ENCODE measurements at regions not wholly inside any gene's neighbourhood (a gene's known extent, or its start where the extent isn't known, plus 50 kb on each side); places are given as distances from the start of the nearest gene placed in this dataset.

DNA sequence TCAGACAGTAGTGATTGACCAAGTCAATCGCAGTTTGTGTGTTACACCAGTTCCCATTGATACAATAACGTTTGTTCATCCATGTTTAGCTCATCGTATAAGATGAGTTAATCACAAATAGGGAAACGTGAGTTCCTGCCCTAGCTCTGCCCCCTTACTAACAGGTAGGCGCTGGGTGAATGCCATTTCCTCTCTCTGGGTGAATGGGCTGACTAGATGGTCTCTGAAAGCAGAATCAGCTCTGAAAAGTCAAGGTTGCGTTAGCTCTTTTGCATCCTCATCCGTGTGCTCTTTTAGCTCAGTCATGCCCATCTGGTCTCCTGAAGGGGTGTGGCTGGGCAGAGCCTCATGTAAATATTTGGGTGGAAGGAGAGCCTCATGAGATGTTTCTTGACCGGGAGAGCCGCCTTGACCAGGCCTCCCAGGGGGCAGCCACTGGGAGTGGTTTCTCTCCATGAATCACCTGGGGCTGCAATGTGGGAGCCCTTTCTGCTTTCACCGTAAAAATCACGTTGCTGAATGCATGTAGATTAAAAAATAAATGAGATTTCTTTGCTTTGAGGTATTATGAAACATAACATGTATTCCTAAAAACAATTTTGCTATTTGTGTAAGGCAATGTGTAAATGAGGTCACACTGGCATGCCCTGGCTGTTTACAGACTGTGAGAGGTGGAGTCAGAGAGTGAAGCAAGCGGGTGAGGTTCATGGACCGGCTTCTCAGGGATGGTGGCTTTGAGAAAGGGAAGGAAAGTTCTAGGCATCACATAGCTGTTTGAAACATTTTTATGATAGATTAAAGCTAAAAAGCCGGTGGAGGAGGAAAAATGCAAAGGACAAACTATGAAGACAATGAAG lies 108.4 kb upstream of the RASGRP1 start:
- DNase-seq (ENCODE audit: low spot score) = no peak

DNA sequence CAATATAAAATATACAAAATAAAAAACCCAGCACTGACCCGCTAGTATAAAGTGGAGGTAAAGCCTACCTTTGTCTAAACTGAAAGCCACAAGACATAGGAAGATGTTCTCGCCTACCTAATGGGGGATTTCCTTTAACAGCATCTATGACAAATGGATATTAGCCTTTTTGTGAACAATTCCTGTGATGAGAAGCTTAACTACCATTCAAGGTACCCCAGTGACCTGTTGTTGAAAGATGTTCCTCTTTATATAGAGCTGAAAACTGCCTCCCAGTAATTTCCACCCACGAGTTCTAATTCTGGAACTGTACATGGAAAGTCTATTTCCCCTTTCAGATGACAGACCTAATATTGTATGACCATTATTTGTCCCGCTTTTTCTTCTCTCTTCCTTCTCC lies 109.8 kb upstream of the RASGRP1 start:
- DNase-seq (ENCODE audit: low spot score) = no peak

DNA sequence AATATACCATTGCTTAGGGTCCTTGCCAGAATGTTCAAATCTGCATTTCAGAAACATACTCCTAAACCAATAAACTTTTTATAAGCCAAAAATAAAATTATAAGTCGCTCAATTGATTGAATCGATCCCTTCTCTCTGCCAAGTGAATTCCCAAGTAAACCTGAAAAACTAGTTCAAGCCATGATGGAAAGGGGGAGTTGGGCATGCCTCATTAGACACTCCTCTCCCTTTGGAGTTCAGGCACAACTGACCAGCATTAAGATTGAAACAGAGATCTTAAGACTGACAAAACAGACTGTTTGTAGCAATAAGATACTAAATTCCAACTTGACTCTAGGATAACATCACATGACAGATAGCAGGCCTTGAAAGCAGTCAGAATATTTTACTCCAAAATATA lies 113.7 kb upstream of the RASGRP1 start:
- no peak for DNase-seq (ENCODE audit: low spot score)

DNA sequence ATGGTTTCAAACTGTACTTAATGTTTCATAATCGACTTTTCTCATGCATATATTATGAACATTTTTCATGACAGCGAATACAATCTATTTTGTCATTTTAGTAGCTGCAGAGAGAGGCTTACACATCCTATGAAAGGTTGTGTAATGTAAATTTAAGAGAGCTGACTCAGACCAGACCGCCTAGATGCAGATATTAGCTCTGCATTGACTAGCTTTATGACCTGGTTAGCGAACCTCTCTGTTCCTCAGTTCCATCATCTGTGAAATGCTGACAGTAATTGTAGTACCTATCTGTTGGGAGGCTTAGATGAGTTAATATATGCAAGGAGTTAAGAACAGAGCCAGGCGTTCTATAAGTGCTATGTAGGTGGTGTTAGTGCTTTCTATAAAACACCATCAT lies 116.2 kb upstream of the RASGRP1 start:
- no peak for DNase-seq (ENCODE audit: low spot score)

DNA sequence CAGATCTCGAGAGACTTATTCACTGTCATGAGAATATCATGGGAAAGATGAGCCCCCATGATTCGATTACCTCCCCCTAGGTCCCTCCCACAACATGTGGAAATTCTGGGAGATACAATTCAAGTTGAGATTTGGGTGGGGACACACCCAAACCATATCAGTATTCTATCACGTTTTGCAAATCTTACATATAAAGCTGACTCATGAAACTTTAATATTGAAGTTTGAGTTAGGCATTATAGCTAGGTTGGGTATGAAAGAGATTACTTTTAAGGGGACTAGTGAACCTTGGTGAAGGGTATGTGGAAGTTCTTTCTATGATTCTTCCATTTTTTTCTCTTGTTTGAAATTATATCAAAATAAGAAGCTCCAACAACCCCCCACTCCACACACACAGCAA lies 117.7 kb upstream of the RASGRP1 start:
- DNase-seq (ENCODE audit: low spot score) = no peak

DNA sequence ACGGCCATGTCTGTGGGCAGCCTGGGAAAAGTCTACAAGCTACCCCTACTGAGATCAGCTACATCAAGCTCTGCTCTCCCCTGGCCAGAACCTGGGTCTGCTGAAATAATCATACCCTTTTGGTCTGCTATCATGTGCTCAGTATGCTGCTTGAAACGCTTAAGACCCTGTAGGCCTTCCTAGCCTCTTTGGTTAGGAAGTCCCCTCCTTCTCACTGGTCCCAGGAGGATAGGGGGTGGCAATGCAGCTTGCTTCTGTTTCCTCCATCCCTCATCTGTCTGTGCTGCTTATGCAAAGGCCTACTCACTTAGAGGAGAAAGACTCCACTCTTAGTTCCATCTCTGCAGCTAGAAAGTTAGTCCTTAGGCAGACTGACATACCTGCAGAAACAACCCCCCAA lies 118.2 kb upstream of the RASGRP1 start:
- DNase-seq (ENCODE audit: low spot score) = no peak

DNA sequence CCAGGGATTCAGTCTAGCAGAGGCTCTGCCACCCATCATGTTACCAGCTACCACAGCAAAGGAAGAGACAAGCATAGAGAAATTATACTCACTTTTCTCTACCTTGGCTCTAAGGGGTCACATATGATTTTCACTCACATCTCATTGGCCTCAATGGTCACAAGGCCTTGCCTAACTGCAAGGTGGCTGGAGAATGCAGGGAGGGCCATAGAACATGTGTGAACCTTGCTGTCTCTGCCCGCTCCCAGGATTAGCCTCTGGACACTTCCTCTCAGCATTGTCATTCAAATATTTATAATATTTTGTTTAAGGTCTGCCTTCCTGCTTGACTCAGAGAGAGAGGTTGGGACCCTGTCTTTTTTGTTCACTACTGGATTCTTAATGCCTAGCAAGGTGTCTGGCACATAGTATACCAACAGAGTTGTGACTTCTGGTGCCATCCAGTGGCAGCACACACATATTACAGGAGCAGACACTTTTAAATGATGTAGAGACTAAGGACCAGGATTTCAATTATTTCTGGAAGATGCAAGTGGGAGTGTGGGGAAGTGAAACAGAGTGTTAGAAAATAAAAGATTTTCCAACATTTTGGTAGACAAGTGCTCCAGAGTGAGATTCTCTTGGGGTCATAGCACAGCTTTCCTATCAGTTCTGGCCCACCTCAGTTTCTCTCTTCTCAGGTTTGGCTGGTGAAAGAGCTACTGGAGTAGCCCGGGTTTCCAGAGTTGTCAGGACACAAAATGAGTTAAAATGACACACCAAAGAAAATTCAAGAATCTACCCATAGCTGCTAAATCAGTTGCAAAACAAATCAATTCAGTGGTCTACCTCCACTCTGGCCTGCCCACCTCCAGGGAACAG lies 119.0 kb upstream of the RASGRP1 start:
- no peak for DNase-seq (ENCODE audit: low spot score)

DNA sequence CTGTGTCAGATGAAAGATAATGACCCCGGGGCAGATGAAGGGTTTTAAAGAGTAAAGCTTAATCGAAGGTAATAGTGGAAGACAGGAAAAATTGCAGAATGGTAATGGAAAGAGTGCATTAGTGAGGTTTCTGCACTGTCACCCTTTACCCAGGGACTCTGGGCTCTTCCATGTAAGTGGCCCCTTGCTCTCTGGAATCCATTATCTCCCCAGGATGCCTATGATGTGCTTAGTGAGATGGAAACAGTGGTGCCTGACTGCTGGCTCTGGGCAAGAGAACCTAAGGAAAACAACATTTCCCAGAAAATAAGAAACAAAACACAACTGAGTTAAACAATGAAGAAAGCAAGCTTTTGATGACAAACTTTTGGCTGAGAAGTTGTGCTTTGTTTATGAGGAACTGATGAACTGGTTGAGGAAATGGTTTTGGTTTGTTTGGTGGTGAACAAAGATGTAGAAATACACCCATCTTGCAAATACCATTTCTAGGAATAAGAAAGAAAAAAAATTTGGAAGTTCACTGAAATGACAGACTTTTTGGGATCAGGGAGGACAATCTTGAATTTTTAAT lies 119.9 kb upstream of the RASGRP1 start:
- no peak for DNase-seq (ENCODE audit: low spot score)

DNA sequence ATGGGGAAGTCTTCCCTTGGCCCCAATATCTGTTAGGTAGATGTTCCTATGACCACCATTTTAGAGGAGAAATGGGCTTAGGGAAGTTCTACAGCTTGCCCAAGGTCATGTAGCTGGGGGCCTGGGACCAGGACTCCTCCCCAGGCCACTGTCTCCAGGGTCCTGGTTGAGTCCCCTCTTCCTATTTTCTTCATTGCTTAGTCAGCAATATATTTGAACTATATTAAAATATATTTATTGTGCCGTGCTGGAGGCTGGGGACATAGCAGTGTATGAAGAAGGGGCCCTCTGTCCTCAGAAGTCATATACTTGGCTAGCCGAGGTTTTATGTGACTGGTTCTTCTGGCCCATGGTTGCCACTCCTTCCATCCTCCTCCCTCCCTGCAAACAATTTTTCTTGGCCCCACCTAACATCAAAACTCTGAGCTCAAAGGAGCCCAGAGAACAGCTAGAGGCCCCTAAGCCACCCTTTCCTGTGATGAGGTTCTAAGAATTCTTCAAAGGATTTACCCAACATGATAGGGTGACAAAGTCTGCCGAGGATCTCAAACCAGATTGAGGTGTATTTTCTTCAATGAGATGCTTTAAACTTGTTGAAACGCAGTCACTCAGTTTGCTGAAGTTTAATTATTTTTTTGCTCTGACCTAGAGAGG lies 121.2 kb upstream of the RASGRP1 start:
- DNase-seq (ENCODE audit: low spot score) = no peak

DNA sequence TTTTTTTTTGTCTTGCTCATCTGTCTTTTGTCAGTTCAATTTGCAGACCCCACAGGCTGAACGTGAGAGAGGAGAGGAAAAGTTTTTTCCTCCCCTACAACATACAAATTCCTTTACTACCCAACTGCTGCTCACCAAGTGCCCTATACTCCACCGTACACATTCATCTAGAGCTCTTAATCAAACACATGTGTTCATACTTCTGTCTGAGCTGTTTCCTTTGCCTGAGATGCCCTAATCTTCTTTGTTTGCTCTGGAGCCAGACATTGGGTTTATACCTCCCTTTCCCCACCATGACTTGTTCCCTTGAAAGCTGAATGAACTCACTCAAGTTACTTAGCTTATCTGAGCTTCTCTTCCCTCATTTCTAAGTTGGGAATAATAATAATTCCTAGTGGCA lies 122.7 kb upstream of the RASGRP1 start:
- DNase-seq (ENCODE audit: low spot score) = no peak

DNA sequence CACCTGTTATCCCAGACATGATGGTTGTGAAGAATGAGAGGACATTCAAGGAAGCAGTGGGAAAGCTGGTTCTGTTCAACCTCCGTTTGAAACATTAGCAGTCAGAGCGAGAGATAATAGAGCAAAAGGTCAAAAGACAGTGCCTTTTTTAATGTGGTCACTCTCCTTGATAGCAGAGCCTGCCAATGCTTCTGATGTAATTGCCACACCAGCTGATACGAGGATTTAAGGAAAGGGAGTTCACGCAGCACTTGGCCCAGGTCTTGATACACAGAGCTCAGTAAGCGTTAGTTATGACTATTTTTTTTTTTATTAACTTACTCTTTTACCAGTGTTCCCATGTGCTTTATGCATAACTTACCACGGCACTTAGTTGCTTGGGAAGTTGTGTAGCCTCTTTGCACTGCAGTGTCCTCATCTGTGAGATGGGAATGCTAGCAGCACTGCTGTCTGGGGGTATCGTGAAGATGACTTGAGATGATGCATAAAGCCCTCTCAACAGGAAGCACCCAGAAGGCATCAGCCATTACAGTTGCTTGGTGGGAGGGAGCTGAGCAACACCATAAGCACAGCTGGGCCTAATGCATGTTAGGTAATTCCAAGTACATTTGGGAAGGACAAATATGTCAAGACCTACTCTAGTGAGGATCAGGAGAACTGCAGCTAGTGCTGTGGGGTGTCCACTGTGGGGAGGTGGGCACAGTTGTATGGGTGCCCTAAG lies 123.3 kb upstream of the RASGRP1 start:
- no peak for DNase-seq (ENCODE audit: low spot score)

DNA sequence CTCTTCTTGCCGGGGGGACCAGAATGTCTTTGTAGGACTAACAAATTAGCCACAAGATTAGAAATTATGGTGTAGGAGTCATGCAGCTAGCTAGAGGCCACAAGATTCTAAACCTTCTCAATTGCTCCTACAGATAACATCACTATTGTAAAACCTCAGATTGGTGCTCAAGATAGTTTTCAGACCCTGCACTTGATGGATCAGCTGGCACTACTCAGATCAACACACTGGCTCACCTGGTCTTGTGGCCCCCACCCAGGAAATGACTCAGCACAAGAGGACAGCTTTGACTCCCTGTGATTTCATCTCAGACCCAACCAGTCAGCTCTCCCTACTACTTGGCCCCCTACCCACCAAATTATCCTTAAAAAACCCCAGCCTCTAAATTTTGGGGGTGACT lies 124.1 kb upstream of the RASGRP1 start:
- no peak for DNase-seq (ENCODE audit: low spot score)

DNA sequence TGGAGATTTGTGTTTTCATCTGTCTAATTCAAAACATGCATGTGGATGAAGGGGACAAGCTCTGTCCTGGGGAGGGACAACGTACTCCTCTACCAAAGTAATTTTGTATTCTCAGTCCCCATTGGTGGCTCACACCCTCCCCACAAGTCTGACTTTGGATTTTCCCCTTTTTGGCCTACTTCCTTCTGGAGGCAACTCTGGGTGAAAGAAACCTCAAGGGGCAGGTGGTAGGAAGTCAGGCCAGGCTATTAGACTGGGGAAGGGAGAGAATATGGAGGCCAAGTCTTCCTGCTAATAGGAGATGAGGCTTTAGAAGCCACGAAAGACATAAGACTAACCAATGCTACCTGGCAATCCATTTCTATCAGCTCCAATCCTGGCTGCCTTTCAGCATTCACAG lies 124.9 kb upstream of the RASGRP1 start:
- DNase-seq (ENCODE audit: low spot score) = no peak

DNA sequence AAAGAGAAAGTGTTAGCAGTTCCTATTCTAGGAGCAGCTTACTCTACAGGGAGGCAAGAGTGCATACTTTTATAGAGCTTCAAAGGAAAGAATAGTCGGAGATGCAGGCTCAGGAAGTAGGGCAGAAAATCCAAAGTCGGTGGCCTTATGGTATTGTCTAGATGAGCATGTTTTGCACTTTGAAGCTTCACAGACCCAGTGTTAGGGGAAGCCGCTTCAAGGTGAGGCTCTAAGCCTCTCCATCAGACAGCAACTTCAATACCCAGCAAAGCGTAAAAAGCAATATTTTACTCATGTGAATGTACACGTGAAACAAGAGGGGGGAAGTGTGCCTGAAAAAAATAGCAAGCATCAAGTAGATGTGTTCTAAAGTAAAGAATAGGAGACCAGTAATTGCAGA lies 125.6 kb upstream of the RASGRP1 start:
- DNase-seq (ENCODE audit: low spot score) = no peak

DNA sequence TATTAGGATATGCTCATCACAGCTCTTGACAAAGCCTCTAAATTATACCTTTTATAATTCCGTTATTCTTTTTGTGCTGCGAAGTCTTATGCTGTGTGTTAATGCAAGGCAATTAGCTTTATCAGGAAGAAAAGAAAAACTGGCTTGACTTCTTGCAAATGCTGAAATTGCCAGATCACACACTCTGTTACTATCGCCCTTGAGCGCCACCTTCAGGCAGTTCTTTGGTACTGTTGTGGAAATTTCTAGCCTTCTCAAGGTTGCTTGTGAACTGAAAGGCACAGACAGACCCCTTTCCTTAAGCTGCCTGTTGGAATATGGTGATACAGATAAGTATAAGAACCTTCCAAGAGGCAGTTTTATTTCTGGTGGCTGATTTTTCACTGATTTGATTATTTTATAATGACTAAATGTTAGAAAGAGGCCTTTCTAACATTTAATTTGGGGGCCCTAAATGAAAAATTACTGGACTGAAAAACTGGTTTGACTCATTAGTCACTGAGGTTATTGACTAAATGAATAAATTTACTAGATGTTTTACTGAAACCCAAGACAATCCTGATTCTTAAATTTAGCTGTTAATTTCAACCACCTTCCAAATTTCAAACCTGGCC lies 126.2 kb upstream of the RASGRP1 start:
- DNase-seq (ENCODE audit: low spot score) = no peak

DNA sequence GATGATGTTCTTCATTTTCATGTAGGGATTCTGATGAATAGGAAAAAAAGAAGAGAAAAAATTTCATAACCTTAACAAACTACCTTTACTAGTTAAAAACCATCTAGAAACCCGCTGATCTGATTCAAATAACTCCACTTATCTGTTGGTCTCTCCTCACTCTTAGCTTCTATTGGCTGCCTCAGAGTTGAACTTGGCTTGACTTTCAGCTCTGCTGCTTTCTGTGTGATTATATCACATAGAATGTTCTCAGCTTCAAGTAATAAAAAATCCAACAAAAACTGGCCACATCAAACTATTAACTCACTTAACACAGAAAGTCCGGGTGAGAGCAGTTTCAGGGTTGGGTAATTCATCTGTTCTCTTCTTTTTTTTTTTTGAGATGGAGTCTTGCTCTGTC lies 126.8 kb upstream of the RASGRP1 start:
- DNase-seq (ENCODE audit: low spot score) = no peak

DNA sequence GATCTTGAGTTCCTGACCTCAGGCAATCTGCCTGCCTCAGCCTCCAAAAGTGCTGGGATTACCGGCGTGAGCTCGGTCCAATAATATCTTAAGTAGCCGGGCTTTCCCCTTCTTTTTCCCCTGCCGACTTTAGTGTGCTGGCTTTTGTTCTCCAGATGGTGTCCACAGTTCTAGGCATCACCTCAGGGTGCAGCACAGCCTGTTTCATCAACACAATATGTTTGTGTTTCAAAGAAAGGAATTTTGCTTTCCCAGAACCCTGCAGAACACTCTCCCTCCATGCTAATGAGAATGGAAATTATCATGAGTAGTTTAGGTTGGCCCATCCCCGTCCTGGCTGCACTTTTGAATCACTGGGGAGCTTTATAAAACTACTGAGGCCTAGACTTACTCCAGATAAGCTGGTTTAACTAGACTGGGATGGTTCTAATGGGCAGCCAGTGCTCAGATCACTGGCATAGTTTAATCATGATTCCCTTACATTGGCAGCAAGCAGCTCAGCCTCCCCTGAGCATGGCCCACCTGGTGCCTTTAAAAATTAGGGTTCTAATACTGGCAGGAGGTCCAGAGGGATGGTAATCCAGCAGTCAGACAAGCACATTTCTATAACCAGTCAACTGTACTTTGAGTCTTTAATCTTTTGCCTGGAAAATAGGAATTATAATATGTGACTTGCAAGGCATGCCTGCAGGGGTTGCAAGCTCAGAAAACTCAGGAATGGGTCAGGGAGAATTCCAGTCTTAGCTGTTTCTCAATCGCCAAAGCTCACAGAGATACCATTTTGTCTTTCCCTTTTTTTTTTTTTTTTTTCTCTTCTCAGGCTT lies 127.6 kb upstream of the RASGRP1 start:
- DNase-seq (ENCODE audit: low spot score) = no peak

DNA sequence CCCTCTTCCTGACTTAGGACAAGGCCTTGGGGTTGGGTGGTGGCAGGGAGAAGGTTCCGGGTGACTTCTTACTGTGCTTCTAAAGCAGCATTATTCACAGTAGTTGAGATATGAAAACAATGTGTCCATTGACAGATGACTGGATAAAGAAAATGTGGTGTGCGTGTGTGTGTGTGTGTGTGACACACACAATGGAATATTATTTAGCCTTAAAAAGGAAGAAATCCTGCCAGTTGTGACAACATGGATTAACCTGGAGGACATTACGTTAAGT lies 128.1 kb upstream of the RASGRP1 start:
- DNase-seq (ENCODE audit: low spot score) = no peak

DNA sequence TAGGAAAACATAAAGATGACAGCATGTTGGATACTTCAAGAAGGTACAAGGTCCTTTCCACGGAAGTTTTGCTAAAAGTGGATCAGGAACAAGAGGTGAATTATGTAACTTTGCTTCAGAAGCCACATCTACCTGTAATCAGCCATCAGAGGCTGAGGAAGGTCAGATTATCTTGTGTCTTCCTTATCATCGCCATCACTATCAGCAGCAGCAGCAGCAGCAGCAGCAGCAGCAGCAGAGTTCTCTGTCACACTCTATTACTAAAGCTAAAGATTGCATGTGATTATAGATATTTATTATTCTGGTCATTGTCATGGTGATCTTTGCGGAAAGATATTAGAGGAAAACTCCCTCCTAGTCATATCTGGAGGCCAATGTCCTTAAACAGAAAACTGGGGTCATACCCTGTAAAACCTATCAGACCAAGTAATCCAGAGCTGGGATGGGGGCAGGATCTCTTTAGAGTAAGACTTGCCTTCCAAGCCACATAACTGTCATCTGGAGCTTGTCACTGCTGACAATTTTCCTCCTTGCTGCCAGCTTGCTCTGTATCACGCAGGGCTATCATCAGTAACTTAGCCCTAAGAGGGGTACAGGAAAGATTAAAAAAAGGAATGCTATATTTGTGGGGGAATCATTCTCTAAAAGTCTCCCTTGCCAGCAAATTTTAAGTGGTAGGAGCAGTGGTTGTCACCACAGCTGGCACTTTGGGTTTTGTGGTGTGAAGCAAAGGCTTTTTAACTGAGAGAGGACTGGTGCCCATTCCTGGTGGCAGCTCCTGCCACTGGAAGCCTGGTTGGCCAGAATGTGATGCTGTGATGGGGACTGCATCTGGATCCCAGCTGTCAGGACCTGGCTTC lies 130.9 kb upstream of the RASGRP1 start:
- DNase-seq (ENCODE audit: low spot score) = no peak
